HCT116 (cell line): ENCODE measurements at regions not wholly inside any gene's neighbourhood (a gene's known extent, or its start where the extent isn't known, plus 50 kb on each side); places are given as distances from the start of the nearest gene placed in this dataset.

Source experiments
- ATAC-seq: fragments of 200-7000 bp; cut with Tn5 transposase; 2 replicates; pipeline ENCODE4 v1.9.1; 2020; ENCODE audit warnings: mild to moderate bottlenecking, moderate library complexity
- BruUV-seq: library from RNA; stranded (reverse); fragments of 400-500 nt; replicated peaks from 2 replicates; lab custom pipeline; 2021; lab: Mats Ljungman, UMichigan
- CTCF ChIA-PET: fragments of 300-600 bp; sonication (Branson Sonifier 250); formaldehyde crosslinking; loops from one replicate; lab custom pipeline; 2021; ENCODE audit warnings: antibody characterized with exemption; lab: Charles Lee
- POLR2A ChIA-PET: fragments of 300-600, 350-600 bp; sonication (Branson Sonifier 250); formaldehyde crosslinking; loops from one replicate; lab custom pipeline; 2021; ENCODE audit warnings: antibody characterized with exemption; lab: Charles Lee
- RAD21 ChIA-PET, 2 experiments: fragments of 300-600 bp; sonication (Branson Sonifier 250); formaldehyde crosslinking; loops; one replicate each; lab custom pipeline; 2023; ENCODE audit warnings: low total read pairs in 2 of 2; ENCODE audit not compliant: uncharacterized antibody in 2 of 2, unreplicated experiment in 2 of 2, low non-redundant PET in 1 of 2; lab: Charles Lee
- DNase-seq: peaks from one replicate; pipeline ENCODE4 v3.0.0-alpha.2; 2010; ENCODE audit warnings: low read depth, low spot score
- H2AFZ ChIP-seq: fragments of 200-600 bp; shearing (Covaris generic), sonication (generic); 2 replicates; pipeline ENCODE4 v1.6.1; 2017; ENCODE audit warnings: low read depth, mixed run types, mixed read lengths, antibody characterized with exemption, low read length; ENCODE audit not compliant: poor library complexity, severe bottlenecking
- H3K27ac ChIP-seq: 2 replicates; pipeline ENCODE4 v1.5.1; 2012; ENCODE audit warnings: low read depth, low read length
- H3K27me3 ChIP-seq: fragments of 200-600 bp; sonication (generic); 2 replicates; pipeline ENCODE4 v1.6.1; 2016; ENCODE audit warnings: mixed run types, low read length, mixed read lengths; ENCODE audit not compliant: insufficient read depth
- H3K36me3 ChIP-seq, 2 experiments: fragments of 200-500 bp in 1 of 2; fragments of 200-600 bp in 1 of 2; sonication (Bioruptor generic) in 1 of 2; sonication (generic) in 1 of 2; 2 replicates each; pipeline versions ENCODE4 v1.5.1 to v1.6.1; 2014 to 2016; ENCODE audit warnings: low read length in 2 of 2, inconsistent platforms in 1 of 2, mixed read lengths in 1 of 2, mixed run types in 1 of 2; ENCODE audit not compliant: insufficient read depth in 2 of 2, control insufficient read depth in 1 of 2
- H3K4me1 ChIP-seq, 2 experiments: fragments of 200-600 bp in 1 of 2; sonication (generic) in 1 of 2; 2 replicates each; pipeline versions ENCODE4 v1.5.1 to v1.6.1; 2012 to 2017; ENCODE audit warnings: low read length in 2 of 2, inconsistent platforms in 1 of 2, mild to moderate bottlenecking in 1 of 2, mixed read lengths in 1 of 2, mixed run types in 1 of 2, moderate library complexity in 1 of 2; ENCODE audit not compliant: insufficient read depth in 2 of 2, control insufficient read depth in 1 of 2
- H3K4me2 ChIP-seq: fragments of 200-600 bp; sonication (generic); 2 replicates; pipeline ENCODE4 v1.6.1; 2017; ENCODE audit warnings: mixed run types, low read length, mixed read lengths
- H3K4me3 ChIP-seq, 2 experiments: fragments of 200-600 bp in 1 of 2; sonication (generic) in 1 of 2; replicated peaks in 1 of 2; 2 replicates each; pipeline ENCODE4 v1.5.1; 2011 to 2016; ENCODE audit warnings: low read length in 2 of 2, control low read depth in 1 of 2, low read depth in 1 of 2, mild to moderate bottlenecking in 1 of 2, mixed read lengths in 1 of 2, mixed run types in 1 of 2
- H3K79me2 ChIP-seq: fragments of 200-600 bp; sonication (generic); 2 replicates; pipeline ENCODE4 v1.6.1; 2017; ENCODE audit warnings: mild to moderate bottlenecking, mixed run types, low read length, moderate library complexity, mixed read lengths; ENCODE audit not compliant: insufficient read depth
- H3K9ac ChIP-seq: fragments of 200-600 bp; sonication (generic); 2 replicates; pipeline ENCODE4 v1.6.1; 2016; ENCODE audit warnings: low read length, mixed read lengths
- H3K9me2 ChIP-seq: fragments of 200-600 bp; sonication (generic), shearing (Covaris generic); 2 replicates; pipeline ENCODE4 v1.6.1; 2017; ENCODE audit warnings: mixed run types, mild to moderate bottlenecking, moderate library complexity; ENCODE audit not compliant: insufficient read depth
- H3K9me3 ChIP-seq, 2 experiments: fragments of 200-500 bp in 1 of 2; fragments of 200-600 bp in 1 of 2; sonication (Bioruptor generic) in 1 of 2; sonication (generic) in 1 of 2; 2 replicates each; pipeline ENCODE4 v1.6.1; 2014 to 2017; ENCODE audit warnings: low read length in 2 of 2, mixed read lengths in 2 of 2, inconsistent platforms in 1 of 2, low read depth in 1 of 2, mild to moderate bottlenecking in 1 of 2, mixed run types in 1 of 2, moderate library complexity in 1 of 2; ENCODE audit not compliant: control insufficient read depth in 1 of 2, insufficient read depth in 1 of 2
- H4K20me1 ChIP-seq: fragments of 200-600 bp; sonication (generic), shearing (Covaris generic); 2 replicates; pipeline ENCODE4 v1.6.1; 2017; ENCODE audit warnings: mixed run types, mild to moderate bottlenecking, moderate library complexity; ENCODE audit not compliant: insufficient read depth
- JUND ChIP-seq: IDR thresholded peaks from 2 replicates; pipeline ENCODE4 v1.6.1; 2012
- RAD21 ChIP-seq: IDR thresholded peaks from 2 replicates; pipeline ENCODE4 v1.6.1; 2012; ENCODE audit warnings: low read depth, mild to moderate bottlenecking
- SIN3A ChIP-seq: IDR thresholded peaks from 2 replicates; pipeline ENCODE4 v1.6.1; 2012; ENCODE audit warnings: low read depth
- SRF ChIP-seq: IDR thresholded peaks from 2 replicates; pipeline ENCODE4 v1.6.1; 2012; ENCODE audit warnings: low read depth
- TCF7L2 ChIP-seq: IDR thresholded peaks from 2 replicates; pipeline ENCODE4 v1.7.0; 2011; ENCODE audit warnings: borderline replicate concordance, inconsistent platforms; ENCODE audit not compliant: insufficient read depth, insufficient read length; ENCODE audit errors: extremely low read depth
- ZFX ChIP-seq: fragments of 450-650 bp; IDR thresholded peaks from 2 replicates; pipeline ENCODE4 v1.6.1; 2017
- ZNF274 ChIP-seq: fragments of 200-500 bp; sonication (Bioruptor generic); IDR thresholded peaks from 2 replicates; pipeline ENCODE4 v1.6.1; 2014; ENCODE audit warnings: mild to moderate bottlenecking, low read depth, low read length, inconsistent platforms
- intact Hi-C: fragments of 100-400 bp; cut with micrococcal nuclease; formaldehyde crosslinking; loops from 2 replicates; pipeline ENCODE4 v1.10.0; 2022
- TF ChIP-seq, protein P1 (sequence below): IDR thresholded peaks from 2 replicates; pipeline ENCODE4 v1.6.1; 2011; ENCODE audit warnings: mild to moderate bottlenecking, low read length, moderate library complexity; ENCODE audit not compliant: insufficient replicate concordance; ENCODE audit errors: extremely low read depth
- TF ChIP-seq, protein P2 (sequence below): IDR thresholded peaks from 2 replicates; pipeline ENCODE4 v1.6.1; 2012

DNA sequence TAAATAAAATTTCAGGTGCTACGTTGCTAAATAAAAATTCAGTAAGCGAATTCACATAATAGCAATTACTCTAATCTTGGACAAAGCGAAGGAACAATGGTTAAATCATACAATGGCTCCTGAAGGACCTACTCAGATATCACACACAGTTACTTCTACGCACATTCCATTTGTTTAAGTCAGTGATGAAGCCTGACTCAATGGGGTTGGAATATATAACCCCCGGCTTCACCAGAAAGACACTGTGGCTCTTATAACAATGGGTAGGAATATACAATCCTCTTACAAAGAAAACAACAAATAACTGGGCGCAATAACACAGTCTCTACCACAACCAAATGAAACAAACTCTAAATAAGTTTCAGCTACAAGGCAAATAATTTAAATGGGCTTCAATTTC lies 349.5 kb downstream of the IRS1 start:
- Histone ChIP-seq H3K27ac (no peak overlapping the region), H3K4me3 (no peak overlapping the region), H3K9me3 (peaks cover 7 to 14% of the 10 kb centered on the region in 2 experiments; a peak in 3 of 4 replicates), H3K4me2 (no peak overlapping the region), H3K4me1 (peaks cover 0 to 21% of the 10 kb centered on the region in 2 experiments; a peak in 1 of 4 replicates), H3K27me3 (no peaks in the 10 kb centered on the region), H3K9ac (no peak overlapping the region), H3K79me2 (no peaks in the 10 kb centered on the region), H4K20me1 (no peaks in the 10 kb centered on the region), H3K9me2 (no peaks in the 10 kb centered on the region), H3K36me3 (peaks cover 0 to 6% of the 10 kb centered on the region in 2 experiments; a peak in 1 of 4 replicates), H2AFZ (no peak overlapping the region)
- ATAC-seq = no peak
- ChIA-PET RAD21 (no interaction called here), CTCF (no interaction called here), POLR2A (no interaction called here)
- BruUV-seq = no TSS peak
- DNase-seq = no peak
- intact Hi-C loops = no loop called here
- TF ChIP-seq ZFX (no peak), SRF (no peak), ZNF274 (no peak), RAD21 (no peak), SIN3A (no peak), JUND (no peak), TCF7L2 (no peak)
- TF ChIP-seq, protein P1, sequence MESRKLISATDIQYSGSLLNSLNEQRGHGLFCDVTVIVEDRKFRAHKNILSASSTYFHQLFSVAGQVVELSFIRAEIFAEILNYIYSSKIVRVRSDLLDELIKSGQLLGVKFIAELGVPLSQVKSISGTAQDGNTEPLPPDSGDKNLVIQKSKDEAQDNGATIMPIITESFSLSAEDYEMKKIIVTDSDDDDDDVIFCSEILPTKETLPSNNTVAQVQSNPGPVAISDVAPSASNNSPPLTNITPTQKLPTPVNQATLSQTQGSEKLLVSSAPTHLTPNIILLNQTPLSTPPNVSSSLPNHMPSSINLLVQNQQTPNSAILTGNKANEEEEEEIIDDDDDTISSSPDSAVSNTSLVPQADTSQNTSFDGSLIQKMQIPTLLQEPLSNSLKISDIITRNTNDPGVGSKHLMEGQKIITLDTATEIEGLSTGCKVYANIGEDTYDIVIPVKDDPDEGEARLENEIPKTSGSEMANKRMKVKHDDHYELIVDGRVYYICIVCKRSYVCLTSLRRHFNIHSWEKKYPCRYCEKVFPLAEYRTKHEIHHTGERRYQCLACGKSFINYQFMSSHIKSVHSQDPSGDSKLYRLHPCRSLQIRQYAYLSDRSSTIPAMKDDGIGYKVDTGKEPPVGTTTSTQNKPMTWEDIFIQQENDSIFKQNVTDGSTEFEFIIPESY = no peak
- TF ChIP-seq, protein P2, sequence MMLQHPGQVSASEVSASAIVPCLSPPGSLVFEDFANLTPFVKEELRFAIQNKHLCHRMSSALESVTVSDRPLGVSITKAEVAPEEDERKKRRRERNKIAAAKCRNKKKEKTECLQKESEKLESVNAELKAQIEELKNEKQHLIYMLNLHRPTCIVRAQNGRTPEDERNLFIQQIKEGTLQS = no peak
